ENCODE measurements at regions not wholly inside any gene's neighbourhood (a gene's known extent, or its start where the extent isn't known, plus 50 kb on each side); places are given as distances from the start of the nearest gene placed in this dataset.

DNA sequence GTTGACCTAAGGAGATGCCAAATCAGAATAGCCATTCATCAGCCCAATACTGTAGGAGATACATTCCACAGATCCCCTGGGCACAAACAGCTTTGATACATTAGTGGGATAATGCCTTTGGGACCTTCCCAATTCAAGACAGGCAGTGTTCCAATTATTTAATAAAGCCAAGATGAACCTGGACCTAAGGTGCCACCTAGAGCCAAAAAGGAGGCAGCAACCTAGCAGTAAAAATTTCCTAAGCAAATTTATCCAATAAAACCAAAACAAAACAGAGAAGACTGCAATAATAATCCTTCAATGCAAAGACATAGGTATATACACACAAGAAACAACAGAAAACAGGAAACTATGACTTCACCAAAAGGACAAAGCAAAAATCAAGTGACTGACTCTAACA, 253.0 kb downstream of the HINT1 start (continued):
- TF ChIP-seq, protein P1, sequence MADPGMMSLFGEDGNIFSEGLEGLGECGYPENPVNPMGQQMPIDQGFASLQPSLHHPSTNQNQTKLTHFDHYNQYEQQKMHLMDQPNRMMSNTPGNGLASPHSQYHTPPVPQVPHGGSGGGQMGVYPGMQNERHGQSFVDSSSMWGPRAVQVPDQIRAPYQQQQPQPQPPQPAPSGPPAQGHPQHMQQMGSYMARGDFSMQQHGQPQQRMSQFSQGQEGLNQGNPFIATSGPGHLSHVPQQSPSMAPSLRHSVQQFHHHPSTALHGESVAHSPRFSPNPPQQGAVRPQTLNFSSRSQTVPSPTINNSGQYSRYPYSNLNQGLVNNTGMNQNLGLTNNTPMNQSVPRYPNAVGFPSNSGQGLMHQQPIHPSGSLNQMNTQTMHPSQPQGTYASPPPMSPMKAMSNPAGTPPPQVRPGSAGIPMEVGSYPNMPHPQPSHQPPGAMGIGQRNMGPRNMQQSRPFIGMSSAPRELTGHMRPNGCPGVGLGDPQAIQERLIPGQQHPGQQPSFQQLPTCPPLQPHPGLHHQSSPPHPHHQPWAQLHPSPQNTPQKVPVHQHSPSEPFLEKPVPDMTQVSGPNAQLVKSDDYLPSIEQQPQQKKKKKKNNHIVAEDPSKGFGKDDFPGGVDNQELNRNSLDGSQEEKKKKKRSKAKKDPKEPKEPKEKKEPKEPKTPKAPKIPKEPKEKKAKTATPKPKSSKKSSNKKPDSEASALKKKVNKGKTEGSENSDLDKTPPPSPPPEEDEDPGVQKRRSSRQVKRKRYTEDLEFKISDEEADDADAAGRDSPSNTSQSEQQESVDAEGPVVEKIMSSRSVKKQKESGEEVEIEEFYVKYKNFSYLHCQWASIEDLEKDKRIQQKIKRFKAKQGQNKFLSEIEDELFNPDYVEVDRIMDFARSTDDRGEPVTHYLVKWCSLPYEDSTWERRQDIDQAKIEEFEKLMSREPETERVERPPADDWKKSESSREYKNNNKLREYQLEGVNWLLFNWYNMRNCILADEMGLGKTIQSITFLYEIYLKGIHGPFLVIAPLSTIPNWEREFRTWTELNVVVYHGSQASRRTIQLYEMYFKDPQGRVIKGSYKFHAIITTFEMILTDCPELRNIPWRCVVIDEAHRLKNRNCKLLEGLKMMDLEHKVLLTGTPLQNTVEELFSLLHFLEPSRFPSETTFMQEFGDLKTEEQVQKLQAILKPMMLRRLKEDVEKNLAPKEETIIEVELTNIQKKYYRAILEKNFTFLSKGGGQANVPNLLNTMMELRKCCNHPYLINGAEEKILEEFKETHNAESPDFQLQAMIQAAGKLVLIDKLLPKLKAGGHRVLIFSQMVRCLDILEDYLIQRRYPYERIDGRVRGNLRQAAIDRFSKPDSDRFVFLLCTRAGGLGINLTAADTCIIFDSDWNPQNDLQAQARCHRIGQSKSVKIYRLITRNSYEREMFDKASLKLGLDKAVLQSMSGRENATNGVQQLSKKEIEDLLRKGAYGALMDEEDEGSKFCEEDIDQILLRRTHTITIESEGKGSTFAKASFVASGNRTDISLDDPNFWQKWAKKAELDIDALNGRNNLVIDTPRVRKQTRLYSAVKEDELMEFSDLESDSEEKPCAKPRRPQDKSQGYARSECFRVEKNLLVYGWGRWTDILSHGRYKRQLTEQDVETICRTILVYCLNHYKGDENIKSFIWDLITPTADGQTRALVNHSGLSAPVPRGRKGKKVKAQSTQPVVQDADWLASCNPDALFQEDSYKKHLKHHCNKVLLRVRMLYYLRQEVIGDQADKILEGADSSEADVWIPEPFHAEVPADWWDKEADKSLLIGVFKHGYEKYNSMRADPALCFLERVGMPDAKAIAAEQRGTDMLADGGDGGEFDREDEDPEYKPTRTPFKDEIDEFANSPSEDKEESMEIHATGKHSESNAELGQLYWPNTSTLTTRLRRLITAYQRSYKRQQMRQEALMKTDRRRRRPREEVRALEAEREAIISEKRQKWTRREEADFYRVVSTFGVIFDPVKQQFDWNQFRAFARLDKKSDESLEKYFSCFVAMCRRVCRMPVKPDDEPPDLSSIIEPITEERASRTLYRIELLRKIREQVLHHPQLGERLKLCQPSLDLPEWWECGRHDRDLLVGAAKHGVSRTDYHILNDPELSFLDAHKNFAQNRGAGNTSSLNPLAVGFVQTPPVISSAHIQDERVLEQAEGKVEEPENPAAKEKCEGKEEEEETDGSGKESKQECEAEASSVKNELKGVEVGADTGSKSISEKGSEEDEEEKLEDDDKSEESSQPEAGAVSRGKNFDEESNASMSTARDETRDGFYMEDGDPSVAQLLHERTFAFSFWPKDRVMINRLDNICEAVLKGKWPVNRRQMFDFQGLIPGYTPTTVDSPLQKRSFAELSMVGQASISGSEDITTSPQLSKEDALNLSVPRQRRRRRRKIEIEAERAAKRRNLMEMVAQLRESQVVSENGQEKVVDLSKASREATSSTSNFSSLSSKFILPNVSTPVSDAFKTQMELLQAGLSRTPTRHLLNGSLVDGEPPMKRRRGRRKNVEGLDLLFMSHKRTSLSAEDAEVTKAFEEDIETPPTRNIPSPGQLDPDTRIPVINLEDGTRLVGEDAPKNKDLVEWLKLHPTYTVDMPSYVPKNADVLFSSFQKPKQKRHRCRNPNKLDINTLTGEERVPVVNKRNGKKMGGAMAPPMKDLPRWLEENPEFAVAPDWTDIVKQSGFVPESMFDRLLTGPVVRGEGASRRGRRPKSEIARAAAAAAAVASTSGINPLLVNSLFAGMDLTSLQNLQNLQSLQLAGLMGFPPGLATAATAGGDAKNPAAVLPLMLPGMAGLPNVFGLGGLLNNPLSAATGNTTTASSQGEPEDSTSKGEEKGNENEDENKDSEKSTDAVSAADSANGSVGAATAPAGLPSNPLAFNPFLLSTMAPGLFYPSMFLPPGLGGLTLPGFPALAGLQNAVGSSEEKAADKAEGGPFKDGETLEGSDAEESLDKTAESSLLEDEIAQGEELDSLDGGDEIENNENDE (IDR thresholded peaks at IDR 0.05; ENCODE audit: insufficient replicate concordance, low read length), result no peak
- TF ChIP-seq, protein P2, sequence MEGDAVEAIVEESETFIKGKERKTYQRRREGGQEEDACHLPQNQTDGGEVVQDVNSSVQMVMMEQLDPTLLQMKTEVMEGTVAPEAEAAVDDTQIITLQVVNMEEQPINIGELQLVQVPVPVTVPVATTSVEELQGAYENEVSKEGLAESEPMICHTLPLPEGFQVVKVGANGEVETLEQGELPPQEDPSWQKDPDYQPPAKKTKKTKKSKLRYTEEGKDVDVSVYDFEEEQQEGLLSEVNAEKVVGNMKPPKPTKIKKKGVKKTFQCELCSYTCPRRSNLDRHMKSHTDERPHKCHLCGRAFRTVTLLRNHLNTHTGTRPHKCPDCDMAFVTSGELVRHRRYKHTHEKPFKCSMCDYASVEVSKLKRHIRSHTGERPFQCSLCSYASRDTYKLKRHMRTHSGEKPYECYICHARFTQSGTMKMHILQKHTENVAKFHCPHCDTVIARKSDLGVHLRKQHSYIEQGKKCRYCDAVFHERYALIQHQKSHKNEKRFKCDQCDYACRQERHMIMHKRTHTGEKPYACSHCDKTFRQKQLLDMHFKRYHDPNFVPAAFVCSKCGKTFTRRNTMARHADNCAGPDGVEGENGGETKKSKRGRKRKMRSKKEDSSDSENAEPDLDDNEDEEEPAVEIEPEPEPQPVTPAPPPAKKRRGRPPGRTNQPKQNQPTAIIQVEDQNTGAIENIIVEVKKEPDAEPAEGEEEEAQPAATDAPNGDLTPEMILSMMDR (IDR thresholded peaks at IDR 0.05; ENCODE audit: control extremely low read depth in 1 of 3, insufficient read depth in 1 of 3, low read depth in 1 of 3, low read length in 3 of 3), result peak in 2 of 3 experiments; percentile 46 to 54; a peak in 2 of 4 replicates
- TF ChIP-seq MAFK (IDR thresholded peaks at IDR 0.05; ENCODE audit: low read depth, low read length), result no peak

Data from H1 (cell line).